Astrocyte (in vitro differentiated cells and primary cell): ENCODE measurements at regions not wholly inside any gene's neighbourhood (a gene's known extent, or its start where the extent isn't known, plus 50 kb on each side); places are given as distances from the start of the nearest gene placed in this dataset.

Experiments
- DNase-seq: peaks from one replicate; pipeline ENCODE4 v3.0.0-alpha.2; 2010; ENCODE audit warnings: low read depth
- FAIRE-seq: peaks from 2 replicates; lab custom pipeline; 2011; peaks lifted over from hg19 to GRCh38; lab: Jason Lieb, UNC
- H2AFZ ChIP-seq: 2 replicates; pipeline ENCODE4 v1.6.0; 2012; ENCODE audit warnings: low read depth, low read length, inconsistent platforms
- H3K27ac ChIP-seq: 2 replicates; pipeline ENCODE4 v1.5.1; 2011; ENCODE audit warnings: low read depth, low read length, inconsistent platforms
- H3K27me3 ChIP-seq: 2 replicates; pipeline ENCODE4 v1.6.0; 2011; ENCODE audit warnings: low read length, inconsistent platforms; ENCODE audit not compliant: insufficient read depth
- H3K36me3 ChIP-seq: 2 replicates; pipeline ENCODE4 v1.5.1; 2011; ENCODE audit warnings: low read length, inconsistent platforms; ENCODE audit not compliant: insufficient read depth
- H3K4me1 ChIP-seq: 2 replicates; pipeline ENCODE4 v1.5.1; 2011; ENCODE audit warnings: low read length, inconsistent platforms; ENCODE audit not compliant: insufficient read depth
- H3K4me2 ChIP-seq: 2 replicates; pipeline ENCODE4 v1.6.0; 2012; ENCODE audit warnings: low read length, inconsistent platforms
- H3K4me3 ChIP-seq: 2 replicates; pipeline ENCODE4 v1.5.1; 2011; ENCODE audit warnings: low read depth, mild to moderate bottlenecking, low read length, inconsistent platforms; ENCODE audit not compliant: insufficient read depth
- H3K79me2 ChIP-seq: 2 replicates; pipeline ENCODE4 v1.6.0; 2012; ENCODE audit warnings: mild to moderate bottlenecking, low read length, inconsistent platforms; ENCODE audit not compliant: insufficient read depth
- H3K9ac ChIP-seq: 2 replicates; pipeline ENCODE4 v1.6.0; 2012; ENCODE audit warnings: mild to moderate bottlenecking, low read length, inconsistent platforms
- H3K9me3 ChIP-seq: 2 replicates; pipeline ENCODE4 v1.5.1; 2012; ENCODE audit warnings: low read depth, mild to moderate bottlenecking, low read length, inconsistent platforms; ENCODE audit not compliant: insufficient read depth
- H4K20me1 ChIP-seq: 2 replicates; pipeline ENCODE4 v1.6.0; 2012; ENCODE audit warnings: low read length, inconsistent platforms; ENCODE audit not compliant: insufficient read depth
- H3K27ac Mint-ChIP-seq: one replicate; pipeline ENCODE4 v1.8.0; 2021; ENCODE audit warnings: mild to moderate bottlenecking, mixed read lengths; ENCODE audit not compliant: unreplicated experiment
- H3K27me3 Mint-ChIP-seq: one replicate; pipeline ENCODE4 v1.8.0; 2021; ENCODE audit warnings: low read depth, mixed read lengths; ENCODE audit not compliant: unreplicated experiment
- H3K36me3 Mint-ChIP-seq: one replicate; pipeline ENCODE4 v1.8.0; 2021; ENCODE audit warnings: low read depth, mixed read lengths; ENCODE audit not compliant: unreplicated experiment
- H3K4me1 Mint-ChIP-seq: one replicate; pipeline ENCODE4 v1.8.0; 2021; ENCODE audit warnings: low read depth, mixed read lengths; ENCODE audit not compliant: unreplicated experiment
- H3K4me3 Mint-ChIP-seq: one replicate; pipeline ENCODE4 v1.8.0; 2021; ENCODE audit warnings: mild to moderate bottlenecking, moderate library complexity, mixed read lengths; ENCODE audit not compliant: unreplicated experiment
- H3K9me3 Mint-ChIP-seq: one replicate; pipeline ENCODE4 v1.8.0; 2021; ENCODE audit warnings: mild to moderate bottlenecking, mixed read lengths; ENCODE audit not compliant: unreplicated experiment
- CTCF ChIP-seq: IDR thresholded peaks from 2 replicates; pipeline ENCODE4 v1.5.1; 2011; ENCODE audit warnings: low read depth, mild to moderate bottlenecking, inconsistent platforms, low read length, moderate library complexity; ENCODE audit not compliant: insufficient read depth
- EZH2 ChIP-seq: IDR thresholded peaks from 2 replicates; pipeline ENCODE4 v1.6.1; 2012; ENCODE audit warnings: mild to moderate bottlenecking, low read length, inconsistent platforms; ENCODE audit not compliant: insufficient read depth

DNA sequence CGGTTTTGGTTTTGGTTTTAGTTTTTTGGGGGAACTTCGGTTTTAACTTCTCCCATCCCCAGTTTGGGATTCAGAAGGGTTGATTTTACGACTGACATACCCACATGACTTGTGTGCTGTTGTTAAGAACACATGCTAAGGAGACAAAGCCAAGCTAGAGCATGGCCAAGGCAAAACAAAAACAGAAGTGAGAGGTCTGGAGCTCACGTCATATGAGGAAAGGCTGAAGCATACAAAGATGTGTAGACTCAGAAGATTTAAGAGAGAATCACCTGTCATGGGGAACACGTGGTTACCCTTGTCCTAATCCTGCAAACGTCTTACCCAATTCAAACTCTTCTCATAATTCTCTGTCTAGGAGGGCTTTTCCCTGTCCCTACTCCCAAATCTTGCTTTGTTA lies 465.0 kb downstream of the FAM181B start:
- Mint-ChIP-seq H3K9me3 (no peaks in the 10 kb centered on the region), H3K27ac (no peak overlapping the region), H3K27me3 (no peaks in the 10 kb centered on the region), H3K4me3 (no peak overlapping the region), H3K36me3 (no peaks in the 10 kb centered on the region), H3K4me1 (peaks cover 4% of the 10 kb centered on the region)
- Histone ChIP-seq H3K27me3 (no peaks in the 10 kb centered on the region), H3K9me3 (no peaks in the 10 kb centered on the region), H3K4me3 (no peak overlapping the region), H3K9ac (no peak overlapping the region), H3K36me3 (no peaks in the 10 kb centered on the region), H3K79me2 (no peaks in the 10 kb centered on the region), H3K4me1 (no peaks in the 10 kb centered on the region), H2AFZ (no peak overlapping the region), H3K27ac (no peak overlapping the region), H4K20me1 (no peaks in the 10 kb centered on the region), H3K4me2 (no peak overlapping the region)
- TF ChIP-seq EZH2 = no peak
- TF ChIP-seq CTCF = no peak
- DNase-seq = no peak
- no peak for FAIRE-seq

GRCh38 chr11:82267186-82267585 lies 466.5 kb downstream of the FAM181B start:
- H3K4me3 ChIP-seq = no peak overlapping the region
- no peak overlapping the region for H3K4me3 Mint-ChIP-seq

More at GRCh38 chr11:82267186-82267585, 466.5 kb downstream of the FAM181B start:
- Mint-ChIP-seq H3K27me3 (no peaks in the 10 kb centered on the region), H3K4me1 (peaks cover 4% of the 10 kb centered on the region), H3K9me3 (no peaks in the 10 kb centered on the region), H3K36me3 (no peaks in the 10 kb centered on the region), H3K27ac (no peak overlapping the region)
- no peak overlapping the region for H3K9ac ChIP-seq
- H3K9me3 ChIP-seq = no peaks in the 10 kb centered on the region
- no peaks in the 10 kb centered on the region for H3K79me2 ChIP-seq
- H3K4me1 ChIP-seq = no peaks in the 10 kb centered on the region
- DNase-seq = no peak
- TF ChIP-seq EZH2 (no peak), CTCF (no peak)
- H3K27me3 ChIP-seq = no peaks in the 10 kb centered on the region
- no peaks in the 10 kb centered on the region for H3K36me3 ChIP-seq
- H2AFZ ChIP-seq = no peak overlapping the region
- H4K20me1 ChIP-seq = no peaks in the 10 kb centered on the region
- H3K27ac ChIP-seq = no peak overlapping the region
- no peak for FAIRE-seq
- H3K4me2 ChIP-seq = no peak overlapping the region
